HG03342 (cell line): ENCODE measurements at regions not wholly inside any gene's neighbourhood (a gene's known extent, or its start where the extent isn't known, plus 50 kb on each side); places are given as distances from the start of the nearest gene placed in this dataset.
"Not testable (repeated sequence)": the region's sequence is repeated elsewhere in the genome, so short reads cannot be mapped to it uniquely, and the experiment has no call there.

ENCODE experiments used
- ATAC-seq: cut with Tn5 transposase; IDR thresholded peaks from one replicate; pipeline ENCODE4 v1.9.1; 2021; ENCODE audit warnings: mild to moderate bottlenecking, moderate library complexity; ENCODE audit not compliant: unreplicated experiment

DNA sequence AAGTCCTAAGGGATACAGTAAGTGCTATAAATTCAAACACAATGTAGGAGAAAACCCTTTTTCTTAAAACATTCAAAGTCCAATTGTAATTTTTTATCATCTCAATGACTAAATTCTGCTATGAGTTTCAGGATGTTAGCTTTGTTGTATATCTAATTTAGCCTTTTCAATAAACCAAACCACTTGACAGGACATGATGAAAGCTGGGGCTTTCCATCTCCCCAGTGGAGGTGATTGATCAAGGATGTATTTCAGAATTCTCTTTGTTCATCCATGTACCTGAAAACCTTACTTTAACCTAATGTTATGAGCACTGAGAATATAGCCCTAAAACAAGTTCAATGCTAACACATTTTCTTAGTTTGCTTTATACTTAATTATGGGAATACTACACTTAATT, 639.0 kb upstream of the ITGA1 start:
- ATAC-seq = no peak

DNA sequence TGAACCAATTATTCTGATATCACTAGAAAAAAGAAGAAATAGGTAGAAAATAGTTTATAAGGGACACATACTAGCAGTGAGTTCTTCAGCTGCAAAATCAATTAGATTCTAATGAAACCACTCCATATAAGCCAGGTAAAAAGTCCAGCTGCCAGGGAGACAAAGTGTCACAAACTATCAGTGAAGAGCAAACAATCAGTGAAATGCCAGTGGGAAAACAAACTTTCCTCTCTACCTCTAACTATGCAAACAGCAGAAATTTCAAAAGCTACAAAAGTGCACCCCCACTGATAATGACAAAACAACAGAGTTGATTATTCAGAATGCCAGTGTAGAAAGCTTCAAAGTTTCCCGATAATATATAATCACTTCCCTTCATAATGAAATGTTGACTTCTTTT, 637.2 kb upstream of the ITGA1 start:
- no peak for ATAC-seq

DNA sequence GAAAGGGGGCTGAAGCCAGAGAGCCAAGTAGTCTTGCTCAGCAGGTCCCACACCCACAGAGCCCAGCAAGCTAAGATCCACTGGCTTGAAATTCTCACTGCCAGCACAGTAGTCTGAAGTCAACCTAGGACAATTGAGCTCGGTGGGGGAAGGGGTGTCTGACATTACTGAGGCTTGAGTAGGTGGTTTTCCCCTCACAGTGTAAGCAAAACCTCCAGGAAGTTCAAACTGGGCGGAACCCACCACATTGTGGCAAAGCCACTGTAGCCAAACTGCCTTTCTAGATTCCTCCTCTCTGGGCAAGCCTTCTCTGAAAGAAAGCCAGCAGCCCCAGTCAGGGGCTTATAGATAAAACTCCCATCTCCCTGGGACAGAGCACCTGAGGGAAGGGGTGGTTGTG, 630.9 kb upstream of the ITGA1 start:
- not testable (repeated sequence) for ATAC-seq

DNA sequence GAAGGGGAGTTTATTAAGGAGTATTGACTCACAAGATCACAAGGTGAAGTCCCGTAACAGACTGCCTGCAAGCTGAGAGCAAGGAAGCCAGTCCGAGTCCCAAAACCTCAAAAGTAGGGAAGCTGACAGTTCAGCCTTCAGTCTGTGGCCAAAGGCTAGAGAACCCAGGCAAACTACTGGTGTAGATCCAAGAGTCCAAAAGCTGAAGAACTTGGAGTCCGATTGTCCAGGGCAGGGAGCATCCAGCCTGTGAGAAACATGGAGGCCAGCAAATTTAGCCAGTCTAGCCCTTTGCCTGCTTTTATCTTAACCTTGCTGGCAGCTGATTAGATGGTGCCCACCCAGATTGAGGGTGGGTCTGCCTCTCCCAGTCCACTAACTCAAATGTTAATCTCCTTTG, 621.9 kb upstream of the ITGA1 start:
- ATAC-seq = not testable (repeated sequence)

DNA sequence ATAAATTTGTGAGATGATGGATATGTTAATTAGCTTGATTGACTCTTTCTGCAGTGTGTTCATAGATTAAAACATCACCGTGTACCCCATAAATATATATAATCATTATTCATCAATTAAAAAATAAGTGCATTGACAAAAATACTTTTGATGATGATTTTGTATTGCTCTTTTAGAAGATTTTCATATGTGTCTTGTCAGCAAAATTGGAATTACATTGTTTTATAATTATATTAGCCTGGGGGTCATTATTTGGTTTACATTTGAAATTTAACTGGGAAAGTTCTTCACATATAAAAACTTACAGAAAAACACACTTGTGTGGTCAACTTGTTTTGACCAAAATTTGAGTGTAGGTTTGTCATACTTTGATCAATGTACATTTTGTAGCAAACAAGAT, 614.6 kb upstream of the ITGA1 start:
- no peak for ATAC-seq

DNA sequence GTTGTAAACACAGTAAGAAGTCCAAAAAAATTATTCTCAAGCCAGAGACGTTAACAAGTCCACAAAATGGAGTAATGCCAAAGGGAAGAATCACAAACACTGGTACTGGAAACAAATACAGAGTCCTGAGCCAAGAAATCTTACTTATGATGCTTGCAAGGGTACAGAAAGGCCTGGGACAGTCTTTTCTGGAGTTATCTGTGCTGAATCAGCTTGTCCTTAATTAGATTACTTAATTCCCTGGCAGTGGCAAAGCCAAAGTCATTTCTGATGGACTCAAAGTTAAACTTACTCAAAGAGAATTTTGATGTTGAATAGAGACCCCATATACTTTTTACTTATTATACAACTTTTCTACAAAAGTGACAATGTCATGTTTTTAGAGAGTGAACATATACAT, 610.5 kb upstream of the ITGA1 start:
- ATAC-seq = no peak

DNA sequence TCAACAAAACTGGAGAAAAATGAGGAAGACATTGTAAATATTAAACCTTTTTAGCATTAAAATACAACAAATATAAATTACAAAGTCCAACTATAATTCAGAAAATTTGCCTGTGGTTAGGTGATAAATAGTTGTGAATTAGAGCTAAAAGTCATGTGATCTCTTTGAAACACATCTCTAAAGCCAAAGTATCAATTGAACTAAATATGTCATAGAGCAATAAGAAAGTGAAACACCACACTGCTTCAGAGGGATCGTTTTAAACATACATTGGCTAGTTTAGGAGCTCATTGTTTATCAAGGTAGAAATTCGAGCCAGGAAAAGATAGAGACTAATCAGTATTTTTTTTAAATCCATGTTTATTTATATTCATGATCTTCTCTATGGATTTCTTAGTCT, 606.3 kb upstream of the ITGA1 start:
- no peak for ATAC-seq

DNA sequence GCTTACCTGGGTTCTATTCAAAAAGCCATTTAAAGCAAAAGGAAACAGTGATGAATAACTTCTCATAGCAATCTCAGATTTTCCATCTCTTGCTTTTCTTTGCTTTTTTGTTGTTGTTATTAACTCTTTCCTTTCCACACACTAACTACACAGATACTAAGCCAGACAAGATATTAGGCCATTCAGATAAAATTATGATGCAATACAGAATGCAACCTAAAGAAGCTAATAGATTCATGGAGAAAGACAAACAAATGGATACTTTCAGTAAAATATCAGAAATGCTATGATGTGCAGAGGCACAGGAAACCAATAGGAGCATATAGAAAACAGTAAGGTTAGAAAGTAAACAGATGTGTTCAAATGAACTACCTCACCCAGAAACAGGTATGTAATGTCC, 597.0 kb upstream of the ITGA1 start:
- no peak for ATAC-seq

DNA sequence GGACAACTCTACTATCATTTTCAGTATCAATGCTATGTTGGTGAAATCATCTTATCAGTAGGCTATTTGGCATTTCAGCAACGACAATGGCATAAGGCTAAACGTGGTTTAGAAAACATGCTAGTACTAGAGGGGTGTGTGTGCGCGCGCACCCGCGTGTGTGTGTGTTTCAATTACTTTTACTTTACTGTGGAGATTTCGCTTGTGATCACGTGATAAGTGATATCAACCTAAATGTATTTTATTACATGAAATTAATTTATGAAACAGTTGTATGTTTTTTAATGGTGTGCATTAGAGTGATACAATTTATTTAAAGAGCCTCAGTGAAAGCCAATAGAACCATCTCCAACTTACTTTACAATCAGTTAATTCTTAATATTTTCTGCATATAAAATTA, 587.9 kb upstream of the ITGA1 start:
- no peak for ATAC-seq

DNA sequence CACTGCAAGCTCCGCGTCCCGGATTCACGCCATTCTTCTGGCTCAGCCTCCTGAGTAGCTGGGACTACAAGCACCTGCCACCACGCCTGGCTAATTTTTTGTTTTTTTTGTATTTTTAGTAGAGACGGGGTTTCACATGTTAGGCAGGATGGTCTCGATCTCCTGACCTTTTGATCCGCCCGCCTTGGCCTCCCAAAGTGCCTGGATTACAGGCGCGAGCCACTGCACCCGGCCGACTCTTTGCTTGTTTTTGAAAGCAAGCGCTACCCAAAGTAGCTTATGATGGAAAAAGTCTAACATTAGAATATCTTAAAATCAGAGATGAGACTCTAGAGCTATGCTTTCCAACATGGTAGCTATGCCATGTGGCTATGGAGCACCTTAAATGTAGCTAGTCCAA, 585.5 kb upstream of the ITGA1 start:
- ATAC-seq = no peak

DNA sequence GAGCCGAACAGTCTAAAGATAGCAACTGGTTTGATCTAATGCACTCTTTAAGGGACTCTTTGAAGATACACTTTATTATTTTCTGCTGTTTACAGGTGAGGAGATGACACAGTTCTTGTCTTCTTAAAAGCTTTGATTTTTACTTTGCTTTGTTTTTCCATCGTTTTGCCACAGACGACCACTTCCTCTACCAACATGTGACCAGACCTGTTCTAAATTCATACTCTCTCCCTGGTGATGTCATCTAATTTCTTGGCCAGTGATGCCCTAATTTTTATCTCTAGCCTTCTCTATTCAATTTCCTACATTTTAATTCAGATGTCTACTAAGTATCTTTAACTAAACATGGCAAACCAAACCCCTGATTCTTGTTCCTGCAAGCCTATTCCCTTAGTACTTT, 583.4 kb upstream of the ITGA1 start:
- no peak for ATAC-seq
